ENCODE measurements at regions not wholly inside any gene's neighbourhood (a gene's known extent, or its start where the extent isn't known, plus 50 kb on each side); places are given as distances from the start of the nearest gene placed in this dataset.
"Not testable (repeated sequence)": the region's sequence is repeated elsewhere in the genome, so short reads cannot be mapped to it uniquely, and the experiment has no call there.

DNA sequence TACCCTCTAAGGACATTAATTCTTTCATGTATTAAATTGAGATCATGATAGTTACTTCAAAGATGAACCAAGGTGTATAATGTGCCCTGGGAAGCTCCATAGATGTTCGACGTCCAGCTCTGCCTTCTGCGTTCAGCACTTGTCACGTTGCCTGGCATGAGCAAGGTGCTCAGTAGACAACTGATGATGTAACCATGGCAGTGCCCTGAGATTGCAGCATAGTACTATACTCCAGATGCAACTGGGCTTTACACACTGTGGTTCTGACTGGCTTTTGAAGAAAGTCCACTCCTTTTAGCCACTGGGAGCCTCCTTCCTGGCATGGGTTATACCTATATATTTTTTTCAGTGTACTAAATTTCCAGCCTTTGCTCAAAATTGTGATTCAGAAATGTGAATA, 355.8 kb upstream of the SORCS1 start:
- no peak for DNase-seq (ENCODE audit: low spot score)

DNA sequence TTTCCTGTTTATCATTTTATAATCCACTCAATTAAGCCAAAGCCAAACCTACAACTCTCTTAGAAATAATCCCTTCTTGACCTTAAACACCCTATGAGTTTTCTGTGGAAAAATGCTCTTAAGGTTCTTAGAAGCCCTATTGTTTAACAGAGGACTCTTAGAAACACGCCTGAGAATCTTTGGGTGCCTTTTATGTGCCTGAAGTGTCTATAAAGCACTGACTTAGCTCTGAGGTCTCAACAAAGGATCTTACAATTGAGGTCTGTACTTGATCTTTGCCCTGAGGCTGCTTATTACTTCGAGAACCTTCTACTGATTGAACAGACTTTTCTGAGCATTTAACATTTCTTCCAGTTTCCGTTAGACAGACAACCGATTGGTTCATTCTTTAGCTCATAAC, 353.3 kb upstream of the SORCS1 start:
- no peak for DNase-seq (ENCODE audit: low spot score)

DNA sequence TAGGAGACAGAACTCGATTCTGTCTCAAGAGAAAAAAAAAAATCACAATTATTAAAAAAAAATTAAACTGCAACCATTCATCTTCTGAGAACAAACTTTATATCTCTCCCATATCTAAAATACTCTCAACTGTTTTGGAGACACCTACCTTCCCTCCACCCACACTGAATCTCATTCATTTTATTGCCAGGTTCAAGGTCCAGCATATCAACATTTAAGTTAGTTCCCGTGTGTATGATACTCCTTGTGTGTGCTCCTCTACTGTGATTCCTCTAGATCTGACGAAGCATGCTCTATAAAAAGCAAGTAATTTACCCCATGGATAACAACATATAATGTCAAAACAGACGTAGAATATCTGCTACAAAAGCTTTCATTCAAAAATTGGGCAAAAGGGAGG, 351.8 kb upstream of the SORCS1 start:
- DNase-seq (ENCODE audit: low spot score), result no peak

DNA sequence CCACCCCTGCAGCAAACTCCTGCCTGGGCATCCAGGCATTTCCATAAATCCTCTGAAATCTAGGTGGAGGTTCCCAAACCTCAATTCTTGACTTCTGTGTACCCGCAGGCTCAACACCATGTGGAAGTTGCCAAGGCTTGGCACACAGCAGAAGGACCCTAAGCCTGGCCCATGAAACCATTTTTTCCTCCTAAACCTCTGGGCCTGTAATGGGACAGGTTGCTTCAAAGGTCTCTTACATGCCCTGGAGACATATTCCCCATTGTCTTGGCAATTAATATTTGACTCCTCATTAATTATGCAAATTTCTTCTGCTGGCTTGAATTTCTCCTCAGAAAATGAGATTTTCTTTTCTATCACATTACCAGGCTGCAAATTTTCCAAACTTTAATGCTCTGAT, 339.5 kb upstream of the SORCS1 start:
- DNase-seq (ENCODE audit: low spot score), result not testable (repeated sequence)

DNA sequence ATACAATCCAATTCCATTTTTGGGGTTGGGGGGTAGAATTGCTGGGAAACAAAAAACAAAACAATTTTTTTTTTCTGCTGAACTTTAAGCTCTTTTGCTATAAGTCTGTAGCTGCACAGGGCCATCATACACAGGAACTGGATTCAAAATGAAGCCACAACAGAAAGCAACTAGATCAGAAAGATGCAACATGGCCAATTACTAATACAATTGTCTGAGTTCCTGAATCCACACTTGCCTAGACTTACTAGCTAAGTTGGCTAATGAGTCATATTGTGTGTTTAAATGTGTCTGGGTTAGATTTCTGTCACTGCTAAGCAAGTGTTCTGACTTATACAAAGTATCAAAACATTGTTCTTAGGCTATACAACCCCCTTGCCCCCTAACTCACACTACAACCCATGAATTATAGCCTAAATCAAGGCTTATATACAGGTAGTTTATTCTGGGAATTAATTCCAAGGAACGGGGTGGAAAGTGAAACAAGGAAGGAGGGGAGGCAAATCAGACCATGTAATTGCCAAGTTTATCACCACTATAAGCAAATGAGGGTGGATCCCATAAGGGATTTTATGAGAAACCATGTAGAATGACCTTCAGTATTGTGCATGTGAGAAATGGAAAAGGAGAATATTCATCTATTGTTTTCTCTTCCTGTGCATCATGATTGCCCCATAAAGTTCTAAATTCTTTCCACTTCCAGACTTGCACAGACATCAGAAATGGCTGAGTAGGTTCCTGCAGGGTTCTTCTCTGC, 337.9 kb upstream of the SORCS1 start:
- no peak for DNase-seq (ENCODE audit: low spot score)

DNA sequence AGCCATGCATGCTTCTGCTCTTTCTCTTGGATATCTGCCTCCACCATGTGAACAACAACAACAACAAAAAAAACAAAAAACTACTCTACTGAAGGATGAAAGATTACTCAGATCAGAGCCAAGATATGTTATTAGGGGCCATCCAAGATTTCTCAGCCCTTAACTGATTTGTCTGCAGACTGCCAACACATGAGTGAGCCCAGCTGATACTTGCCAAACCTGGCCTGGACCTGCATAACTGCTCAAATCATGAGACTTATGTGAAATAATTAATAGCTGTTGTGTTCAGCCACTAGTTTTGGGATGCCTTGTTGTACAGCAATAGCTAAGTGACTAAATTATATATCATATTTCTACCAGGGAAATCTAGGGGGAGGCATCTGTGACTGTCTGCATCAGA, 334.5 kb upstream of the SORCS1 start:
- DNase-seq (ENCODE audit: low spot score), result no peak

DNA sequence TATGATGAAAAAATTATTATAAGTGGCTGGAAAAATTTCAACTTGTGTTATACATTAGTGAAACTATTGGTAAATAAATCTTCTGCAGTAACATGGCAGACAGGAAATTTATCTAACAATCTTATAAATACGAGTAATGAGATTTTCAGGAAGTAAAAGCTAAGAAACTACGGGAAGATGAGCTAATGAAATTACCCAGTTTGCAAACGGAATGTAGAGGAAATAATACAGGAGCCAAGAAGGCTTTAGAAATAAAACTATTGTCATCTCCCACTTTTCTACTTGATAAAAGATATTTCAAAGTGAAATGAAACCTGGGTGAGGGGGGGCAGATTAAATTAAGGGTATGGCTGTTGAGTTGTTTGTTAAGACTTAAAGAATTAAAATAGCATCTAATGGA, 332.5 kb upstream of the SORCS1 start:
- no peak for DNase-seq (ENCODE audit: low spot score)

DNA sequence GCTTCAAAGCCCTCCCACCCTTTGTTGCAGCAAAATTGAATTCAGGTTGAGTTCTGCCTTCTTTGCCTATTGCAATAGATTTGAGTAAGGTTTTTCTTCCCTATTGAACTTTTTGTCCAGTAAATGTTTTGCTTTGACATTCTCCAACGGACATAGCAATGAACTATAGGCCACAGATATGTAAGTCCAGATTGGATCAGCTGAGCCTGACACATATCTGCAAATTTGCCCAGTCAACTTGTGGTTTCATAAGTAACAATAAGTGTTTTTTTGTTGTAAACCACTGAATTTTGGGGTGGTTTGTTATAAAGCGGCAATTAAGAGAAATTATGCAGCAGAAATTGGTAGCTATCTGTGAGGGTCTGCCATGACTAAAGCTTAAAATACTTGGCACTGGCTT, 332.1 kb upstream of the SORCS1 start:
- no peak for DNase-seq (ENCODE audit: low spot score)

DNA sequence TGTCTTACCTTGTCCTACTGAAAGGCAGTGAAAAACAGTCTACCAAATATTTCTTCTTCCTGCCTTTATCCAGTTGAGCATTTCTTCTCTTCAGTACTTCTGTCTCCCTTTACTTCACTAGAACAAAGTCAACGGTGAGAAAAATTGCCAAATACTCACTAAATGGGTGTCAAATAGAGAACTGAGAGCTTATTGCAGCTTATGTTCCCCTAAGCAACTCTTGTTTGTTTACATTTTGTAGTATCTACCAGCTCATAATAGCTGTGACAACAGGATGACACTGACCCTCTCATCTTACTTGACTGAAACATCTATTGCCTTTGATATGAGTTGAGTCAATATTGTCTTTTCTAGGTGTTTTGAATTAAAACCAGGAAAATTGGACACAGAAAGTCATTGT, 327.9 kb upstream of the SORCS1 start:
- DNase-seq (ENCODE audit: low spot score), result no peak

DNA sequence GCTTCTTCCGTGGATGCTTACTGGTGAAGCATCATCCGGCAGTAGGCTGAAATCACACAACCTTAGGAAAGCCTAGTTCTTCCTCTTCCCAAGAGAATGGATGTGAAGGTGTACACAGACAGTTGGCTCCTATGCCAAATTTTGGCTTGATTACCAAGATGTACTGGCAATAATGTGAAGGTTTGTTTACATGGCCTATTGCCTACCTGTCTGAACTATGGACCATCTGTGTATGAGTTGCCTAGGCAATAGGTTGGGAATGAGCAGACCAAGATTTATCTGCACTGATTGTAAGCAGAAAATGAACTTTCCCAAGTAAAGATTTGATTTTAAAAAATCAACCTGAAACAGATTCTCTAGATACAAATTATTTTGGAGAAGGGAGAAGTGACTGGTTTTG, 325.9 kb upstream of the SORCS1 start:
- no peak for DNase-seq (ENCODE audit: low spot score)

DNA sequence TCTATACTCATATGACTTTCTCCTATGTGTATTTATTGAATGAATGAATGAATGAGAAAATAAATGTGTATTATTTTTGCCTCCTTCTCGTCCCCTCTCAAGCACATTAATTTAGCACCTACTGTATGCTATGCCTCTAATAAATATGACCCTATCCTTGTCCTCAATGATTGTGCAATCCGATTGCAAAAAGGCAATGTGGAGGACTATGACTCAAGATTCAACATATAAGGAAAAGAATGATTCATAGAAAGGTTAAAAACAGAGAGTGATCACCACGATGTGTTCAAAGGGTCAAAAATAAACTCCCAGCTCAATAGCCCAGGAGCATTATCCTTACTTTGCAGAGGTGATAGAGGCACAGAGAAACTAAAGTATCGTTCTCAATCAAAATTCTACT, 322.8 kb upstream of the SORCS1 start:
- DNase-seq (ENCODE audit: low spot score), result no peak

DNA sequence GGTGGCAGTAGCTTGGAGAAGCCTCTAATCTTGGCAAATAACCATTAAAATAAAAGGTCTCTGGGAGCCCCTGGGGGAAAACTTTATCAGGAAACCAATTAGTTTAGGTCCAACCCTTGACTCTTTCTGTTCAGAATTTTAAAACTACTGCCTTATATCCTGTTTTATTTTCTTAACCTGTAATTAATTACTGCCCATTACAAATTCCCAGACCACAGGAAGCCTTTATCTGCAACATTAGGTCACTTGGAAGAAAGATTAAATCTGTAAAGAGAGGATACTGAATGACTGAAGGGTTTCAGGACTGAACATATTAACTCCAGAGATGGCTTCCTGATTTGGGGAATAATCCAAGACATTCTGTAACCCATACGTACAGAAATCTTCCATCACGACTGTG, 320.5 kb upstream of the SORCS1 start:
- no peak for DNase-seq (ENCODE audit: low spot score)

DNA sequence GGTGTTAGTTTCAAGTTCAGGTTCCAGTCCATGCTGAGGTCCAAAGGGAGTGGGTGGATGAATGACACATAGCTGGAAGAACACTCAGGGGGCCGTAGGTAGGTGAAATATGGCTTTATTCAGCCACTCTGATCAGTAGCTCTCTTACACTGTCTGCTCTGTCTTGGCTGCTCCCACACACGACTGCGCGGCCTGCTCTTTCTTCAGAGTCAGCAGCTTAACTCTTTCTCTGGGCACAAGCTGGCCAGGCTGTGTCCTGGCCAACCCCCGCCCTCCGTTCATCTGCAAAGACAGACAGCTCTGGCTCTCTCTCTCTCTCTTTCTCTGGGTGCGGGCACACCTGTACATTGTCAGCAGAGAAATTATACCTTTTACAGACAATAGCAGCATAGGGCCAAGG, 317.4 kb upstream of the SORCS1 start:
- no peak for DNase-seq (ENCODE audit: low spot score)

DNA sequence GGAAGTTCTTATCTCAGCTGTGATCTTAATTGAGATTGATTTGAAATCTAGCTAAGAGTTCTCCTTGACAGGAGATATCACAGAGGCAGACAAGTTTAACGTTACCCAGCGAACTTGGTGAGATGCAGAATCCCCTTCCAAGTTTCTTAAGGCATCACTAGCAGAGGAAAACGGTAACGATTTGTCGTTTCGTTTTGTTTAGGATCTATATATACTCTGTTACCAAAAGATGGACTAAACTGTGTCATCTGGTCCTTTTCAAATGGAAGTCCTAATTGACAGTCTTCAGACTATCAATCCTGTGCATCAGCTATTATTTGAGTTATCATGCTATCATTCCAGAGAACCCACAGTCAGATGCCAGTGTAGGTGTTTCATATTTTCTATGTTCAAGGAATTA, 316.7 kb upstream of the SORCS1 start:
- no peak for DNase-seq (ENCODE audit: low spot score)

DNA sequence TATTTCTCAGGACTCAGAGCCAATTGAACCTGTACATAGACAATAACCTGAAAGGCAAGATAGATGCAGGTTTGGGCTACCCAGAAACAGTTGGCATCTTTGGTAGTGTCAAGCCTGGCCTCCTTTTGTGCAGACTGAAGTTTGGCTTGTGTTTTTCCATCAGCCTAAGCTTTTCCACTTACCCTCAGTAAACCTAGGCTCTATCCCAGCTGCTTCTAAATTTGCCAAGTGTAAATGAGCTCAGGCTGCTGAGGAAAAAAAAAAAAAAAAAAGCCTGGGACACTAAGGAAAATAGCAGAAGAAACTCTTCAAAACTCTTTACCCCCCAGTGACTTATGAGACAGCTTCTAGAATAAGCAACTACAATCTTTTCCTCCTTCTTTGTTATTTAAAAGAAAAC, 316.3 kb upstream of the SORCS1 start:
- DNase-seq (ENCODE audit: low spot score), result no peak

DNA sequence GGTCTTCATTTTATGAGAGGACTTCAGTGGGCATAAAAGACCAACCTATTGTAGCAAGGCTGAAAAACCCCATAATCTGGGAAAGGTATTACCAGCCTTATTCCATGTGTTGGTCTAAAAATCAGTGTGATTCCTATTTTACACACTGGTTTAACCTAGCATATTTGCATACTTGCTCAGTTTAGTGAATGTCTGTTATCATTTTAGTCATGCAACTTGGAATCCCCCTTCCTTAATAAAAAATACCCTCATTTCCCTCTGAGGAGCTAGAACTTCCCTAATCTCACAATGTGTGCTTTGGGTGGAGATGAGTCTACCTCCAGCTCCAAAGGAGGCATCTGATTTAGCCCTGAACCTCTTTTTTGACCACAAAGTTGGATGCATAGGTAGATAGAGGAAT, 312.8 kb upstream of the SORCS1 start:
- DNase-seq (ENCODE audit: low spot score), result no peak

DNA sequence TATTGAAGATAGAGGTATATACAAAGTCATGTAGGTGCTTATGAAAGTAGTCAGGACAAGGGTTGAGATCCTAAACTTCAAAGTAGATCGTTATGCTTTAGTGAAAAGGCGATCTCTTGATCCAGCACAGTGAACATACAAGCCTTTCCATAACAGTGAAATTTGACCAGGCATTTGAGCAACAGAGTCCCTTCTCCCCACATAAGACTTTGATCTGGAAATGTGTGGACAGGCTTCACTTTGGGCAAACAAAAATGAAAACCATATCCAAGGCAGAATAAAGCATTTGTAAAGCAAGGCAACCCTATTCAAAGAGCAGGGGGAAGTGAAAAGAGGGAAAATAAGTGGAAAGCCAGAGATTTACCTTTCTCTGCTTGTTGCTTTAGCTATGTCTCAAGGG, 311.9 kb upstream of the SORCS1 start:
- DNase-seq (ENCODE audit: low spot score), result no peak

DNA sequence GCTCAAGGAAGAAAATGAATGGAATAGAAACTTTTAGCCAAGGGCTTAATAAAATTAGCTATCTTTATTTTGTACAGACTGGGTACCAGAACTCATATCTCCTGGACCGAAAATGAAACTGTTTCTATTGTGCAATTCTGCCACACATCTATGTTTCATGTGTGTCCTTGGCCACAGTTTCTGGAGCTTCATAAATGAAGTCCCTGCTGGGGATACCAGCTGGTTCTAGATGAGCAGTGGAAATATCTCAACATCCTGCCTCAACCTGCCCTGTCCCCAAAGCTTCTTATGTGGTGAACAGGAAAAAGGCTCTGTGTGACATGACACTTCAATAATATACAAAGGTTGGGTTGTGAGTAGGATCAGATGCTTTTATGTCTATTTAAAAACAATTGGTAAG, 310.1 kb upstream of the SORCS1 start:
- no peak for DNase-seq (ENCODE audit: low spot score)

DNA sequence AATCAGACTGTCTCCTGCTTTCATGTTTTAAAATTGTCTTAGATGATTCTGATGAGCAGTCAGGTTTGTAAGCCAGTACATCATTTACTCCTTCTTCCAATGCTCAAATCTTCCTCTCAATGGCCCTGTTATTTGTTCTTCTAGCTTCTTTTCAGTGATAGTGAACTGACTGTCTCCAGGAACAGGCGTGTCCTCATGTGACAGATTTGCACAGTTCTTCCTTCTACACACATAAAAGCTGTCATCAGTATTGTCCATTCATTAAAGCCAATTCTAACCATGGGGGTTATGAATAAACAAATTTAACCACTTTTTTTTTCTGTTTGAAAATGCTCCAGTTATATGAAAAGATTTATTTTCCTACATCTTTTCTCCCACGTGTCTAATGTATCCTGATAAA, 308.7 kb upstream of the SORCS1 start:
- DNase-seq (ENCODE audit: low spot score), result no peak

DNA sequence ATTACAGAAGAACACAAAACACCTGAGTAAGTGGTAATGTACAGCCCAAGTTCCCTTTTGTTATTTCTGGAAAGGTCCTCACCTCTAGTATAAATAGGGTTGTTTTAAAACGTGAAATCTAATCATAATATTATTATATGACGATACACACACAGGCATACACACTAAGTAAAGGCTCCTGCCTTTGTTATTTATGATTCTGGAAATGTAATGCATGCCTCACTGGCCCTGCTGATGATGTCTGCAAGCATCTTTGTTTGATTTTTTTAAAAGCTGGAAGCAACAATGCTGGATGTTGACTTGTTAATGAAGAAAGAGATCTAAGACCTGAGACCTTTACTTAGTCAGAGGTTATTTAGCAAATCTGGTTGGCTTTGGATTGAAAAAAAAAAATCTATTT, 307.4 kb upstream of the SORCS1 start:
- DNase-seq (ENCODE audit: low spot score), result no peak

DNA sequence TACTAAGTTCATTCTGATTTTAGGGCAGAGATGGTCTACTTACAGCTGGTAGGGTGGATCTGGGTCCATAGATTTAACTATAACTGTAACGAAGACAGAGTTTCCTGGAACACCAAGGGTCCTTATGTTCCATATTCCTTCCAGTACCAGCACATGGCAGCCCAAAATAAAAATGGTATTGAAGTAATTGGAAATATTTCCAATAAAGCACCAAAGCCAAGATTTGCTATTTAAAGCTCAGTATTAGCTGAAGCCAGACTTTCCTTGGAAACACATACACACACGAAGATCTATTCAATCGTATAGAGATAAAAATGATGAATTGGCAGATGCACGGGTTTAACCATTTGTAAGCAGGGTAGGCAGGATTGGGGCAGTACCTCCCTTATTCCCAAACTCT, 289.1 kb upstream of the SORCS1 start:
- no peak for DNase-seq (ENCODE audit: low spot score)

DNA sequence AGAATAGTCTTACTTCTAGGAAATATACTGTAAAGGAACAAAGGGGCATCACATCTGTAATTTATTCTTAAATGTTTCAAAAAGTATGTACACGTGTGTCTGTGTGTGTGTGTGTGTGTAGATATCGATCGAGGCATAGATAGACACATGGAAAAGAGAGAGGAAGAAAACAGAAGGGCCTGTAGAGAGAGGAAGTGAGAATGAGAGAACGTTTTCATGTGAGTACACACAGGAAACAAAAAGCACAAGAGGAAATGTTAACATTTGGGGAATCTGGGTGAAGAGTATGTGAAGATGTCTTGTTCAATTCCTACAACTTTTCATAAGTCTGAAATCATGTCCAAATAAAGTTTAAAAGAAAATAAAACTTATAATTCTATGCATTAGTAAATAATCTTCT, 286.5 kb upstream of the SORCS1 start:
- DNase-seq (ENCODE audit: low spot score), result no peak

DNA sequence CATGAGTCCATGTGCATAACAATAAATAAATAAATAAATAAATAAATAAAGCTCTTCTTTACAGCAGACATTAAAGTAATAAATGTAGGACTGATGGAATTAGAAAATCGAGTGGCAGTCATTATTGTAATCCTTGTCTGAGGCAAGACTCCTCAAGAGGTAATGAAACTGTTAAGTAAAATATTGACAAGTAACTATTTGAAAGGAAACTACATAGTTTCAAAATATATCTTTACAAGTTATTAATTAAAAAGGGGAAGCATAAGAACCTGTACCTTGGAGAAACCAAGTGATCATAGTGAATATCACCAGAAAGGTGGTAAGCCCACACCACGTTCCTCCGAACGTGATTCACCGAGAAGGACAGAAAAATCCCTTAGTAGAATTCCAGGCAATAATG, 285.6 kb upstream of the SORCS1 start:
- no peak for DNase-seq (ENCODE audit: low spot score)

DNA sequence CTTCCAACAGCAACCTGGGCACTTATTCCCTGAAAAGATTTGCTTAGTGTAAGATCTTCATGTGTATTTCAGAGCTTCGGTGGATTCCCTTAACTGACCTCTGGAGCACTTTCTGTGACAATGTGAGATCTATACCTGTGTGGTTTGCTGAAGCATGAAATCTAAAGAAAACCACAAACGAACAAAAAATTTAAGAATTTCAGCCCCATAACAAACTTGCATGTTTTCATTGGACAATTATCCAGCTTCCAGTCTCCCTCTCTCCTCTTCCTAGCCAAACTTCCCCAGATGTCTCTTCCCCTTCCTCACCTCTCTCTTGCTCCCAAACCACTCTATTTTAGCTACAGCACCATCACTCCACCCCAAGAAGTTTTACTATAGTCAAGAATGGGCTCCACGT, 279.9 kb upstream of the SORCS1 start:
- DNase-seq (ENCODE audit: low spot score), result no peak

DNA sequence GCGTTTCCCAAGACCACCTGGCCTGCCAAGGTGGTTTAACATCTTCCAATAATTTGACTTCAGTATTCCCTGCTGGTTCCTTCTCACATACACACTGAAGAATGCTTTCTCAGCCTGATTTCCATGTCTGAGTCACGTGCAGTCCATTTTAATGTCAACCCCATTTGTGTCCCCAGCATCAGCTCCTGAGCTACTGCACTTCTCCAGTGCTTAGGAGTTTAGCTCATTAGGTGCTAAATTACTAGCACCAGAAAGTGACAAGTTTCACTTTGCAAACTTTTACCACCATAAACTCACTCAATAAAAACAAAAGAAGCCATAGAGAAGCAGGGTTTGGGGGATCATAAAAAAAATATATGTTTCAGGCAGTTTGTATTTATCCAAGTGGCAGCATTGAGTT, 279.3 kb upstream of the SORCS1 start:
- no peak for DNase-seq (ENCODE audit: low spot score)
